GM12872 (cell line): ENCODE measurements at regions not wholly inside any gene's neighbourhood (a gene's known extent, or its start where the extent isn't known, plus 50 kb on each side); places are given as distances from the start of the nearest gene placed in this dataset.

Experiments
- TF ChIP-seq, protein P1 (sequence below): IDR thresholded peaks from 3 replicates; pipeline ENCODE4 v1.5.1; 2011; ENCODE audit warnings: low read depth, mild to moderate bottlenecking, low read length, moderate library complexity; ENCODE audit not compliant: insufficient read depth

- TF ChIP-seq, protein P1, sequence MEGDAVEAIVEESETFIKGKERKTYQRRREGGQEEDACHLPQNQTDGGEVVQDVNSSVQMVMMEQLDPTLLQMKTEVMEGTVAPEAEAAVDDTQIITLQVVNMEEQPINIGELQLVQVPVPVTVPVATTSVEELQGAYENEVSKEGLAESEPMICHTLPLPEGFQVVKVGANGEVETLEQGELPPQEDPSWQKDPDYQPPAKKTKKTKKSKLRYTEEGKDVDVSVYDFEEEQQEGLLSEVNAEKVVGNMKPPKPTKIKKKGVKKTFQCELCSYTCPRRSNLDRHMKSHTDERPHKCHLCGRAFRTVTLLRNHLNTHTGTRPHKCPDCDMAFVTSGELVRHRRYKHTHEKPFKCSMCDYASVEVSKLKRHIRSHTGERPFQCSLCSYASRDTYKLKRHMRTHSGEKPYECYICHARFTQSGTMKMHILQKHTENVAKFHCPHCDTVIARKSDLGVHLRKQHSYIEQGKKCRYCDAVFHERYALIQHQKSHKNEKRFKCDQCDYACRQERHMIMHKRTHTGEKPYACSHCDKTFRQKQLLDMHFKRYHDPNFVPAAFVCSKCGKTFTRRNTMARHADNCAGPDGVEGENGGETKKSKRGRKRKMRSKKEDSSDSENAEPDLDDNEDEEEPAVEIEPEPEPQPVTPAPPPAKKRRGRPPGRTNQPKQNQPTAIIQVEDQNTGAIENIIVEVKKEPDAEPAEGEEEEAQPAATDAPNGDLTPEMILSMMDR, result no peak
Measured at GRCh38 chr5:159509002-159509660, 178.8 kb upstream of the IL12B start.

DNA sequence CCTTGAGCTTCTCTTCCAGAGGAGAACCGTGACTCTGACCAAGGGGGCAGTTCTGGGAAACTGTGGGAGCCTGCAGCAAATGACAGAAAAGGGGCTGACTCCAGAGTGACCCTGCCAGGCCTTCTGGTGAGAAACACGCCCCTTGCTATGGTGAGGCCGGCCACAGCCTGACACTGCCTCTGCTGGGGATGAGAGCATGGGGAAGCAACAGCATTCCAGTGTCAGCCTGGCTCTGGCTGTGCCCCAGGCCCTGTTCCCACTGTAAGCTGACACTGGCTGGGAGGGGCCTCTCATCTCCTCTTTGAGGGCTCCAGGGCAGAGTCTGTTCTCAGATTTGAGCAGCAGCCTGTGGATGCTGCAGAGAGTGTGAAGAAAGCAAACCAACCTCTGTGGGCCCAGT lies 180.0 kb upstream of the IL12B start:
- TF ChIP-seq, protein P1, result no peak

GRCh38 chr5:159511570-159511969 lies 181.3 kb upstream of the IL12B start:
- TF ChIP-seq, protein P1, result no peak

DNA sequence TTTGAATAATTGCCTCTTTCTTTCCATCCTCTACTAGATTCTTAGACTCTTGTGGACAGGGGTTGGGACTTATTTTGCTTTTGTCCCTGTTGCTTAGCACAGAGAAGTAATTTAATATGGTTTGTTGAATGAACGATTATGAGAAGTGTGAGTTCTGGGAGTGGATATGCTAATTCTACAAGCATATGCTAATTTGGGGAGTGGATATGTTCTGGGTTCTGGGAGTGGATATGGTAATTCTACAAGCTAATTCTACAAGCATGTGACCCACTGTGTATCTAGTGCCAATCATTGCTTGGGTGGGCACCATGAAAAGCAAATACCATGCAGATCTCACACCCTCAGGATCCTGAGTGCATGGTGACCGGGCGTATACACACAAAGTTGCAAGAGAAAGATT lies 181.8 kb upstream of the IL12B start:
- TF ChIP-seq, protein P1, result no peak

GRCh38 chr5:159514229-159514810 lies 184.0 kb upstream of the IL12B start:
- TF ChIP-seq, protein P1, result no peak

GRCh38 chr5:159515197-159515596 lies 184.9 kb upstream of the IL12B start:
- TF ChIP-seq, protein P1, result no peak

DNA sequence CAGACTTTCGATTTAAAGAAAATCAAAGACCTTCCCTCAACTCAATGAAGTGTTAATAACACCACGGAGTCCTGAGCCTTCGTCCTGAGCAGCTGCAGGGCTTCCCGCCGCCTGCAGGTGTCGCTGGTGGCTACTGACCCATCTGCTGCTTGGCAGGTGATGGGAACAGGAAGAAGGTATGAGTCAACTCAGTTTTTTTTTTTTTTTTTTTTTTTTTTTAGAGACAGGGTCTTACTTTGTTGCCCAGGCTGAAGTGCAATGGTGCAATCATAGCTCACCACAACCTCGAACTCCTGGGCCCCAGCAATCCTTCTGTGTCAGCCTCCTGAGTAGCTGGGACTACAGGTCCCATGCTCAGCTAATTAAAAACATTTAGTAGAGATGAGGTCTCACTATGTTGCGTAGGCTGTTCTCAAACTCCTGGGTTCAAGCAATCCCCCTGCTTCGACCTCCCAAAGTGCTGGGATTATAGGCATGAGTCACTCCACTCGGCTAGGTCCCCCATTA lies 185.7 kb upstream of the IL12B start:
- TF ChIP-seq, protein P1, result peak; percentile 93
